Erythroblast (primary cell): ENCODE measurements at regions not wholly inside any gene's neighbourhood (a gene's known extent, or its start where the extent isn't known, plus 50 kb on each side); places are given as distances from the start of the nearest gene placed in this dataset.

Source experiments
- DNase-seq, 2 experiments: peaks; one replicate each; lab custom pipeline; 2025; lab: John Stamatoyannopoulos, UW
- GATA1 ChIP-seq: IDR thresholded peaks from 2 replicates; pipeline ENCODE4 v1.6.1; 2011; ENCODE audit warnings: low read depth, mild to moderate bottlenecking, control low read depth, low read length, moderate library complexity
- POLR2A ChIP-seq: IDR thresholded peaks from 2 replicates; pipeline ENCODE4 v1.6.1; 2011; ENCODE audit warnings: mild to moderate bottlenecking, low read length

- DNase-seq: no peak
- TF ChIP-seq GATA1 (no peak), POLR2A (no peak)
Measured at GRCh38 chr3:147538034-147538433, 128.9 kb downstream of the ZIC1 start.

DNA sequence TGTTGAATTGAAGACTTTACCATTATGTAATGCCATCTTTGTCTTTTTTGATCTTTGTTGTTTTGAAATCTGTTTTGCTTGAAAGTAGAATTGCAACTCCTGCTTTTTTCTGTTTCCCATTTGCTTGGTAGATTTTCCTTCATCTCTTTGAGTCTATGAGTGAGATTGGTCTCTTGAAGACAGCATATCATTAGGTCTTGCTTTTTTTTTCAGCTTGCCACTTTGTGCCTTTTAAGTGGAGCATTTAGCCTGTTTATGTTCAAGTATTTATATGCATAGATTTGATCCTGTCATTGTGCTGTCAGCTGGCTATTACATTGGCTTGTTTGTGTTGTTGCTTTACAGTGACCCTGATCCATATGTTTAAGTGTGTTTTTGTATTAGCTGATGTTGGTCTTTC is 131.8 kb downstream of the ZIC1 start:
- TF ChIP-seq POLR2A (no peak), GATA1 (no peak)
- DNase-seq: no peak

- TF ChIP-seq GATA1 (no peak), POLR2A (no peak)
- no peak for DNase-seq
Measured at GRCh38 chr3:147544290-147544689, 135.1 kb downstream of the ZIC1 start.

DNA sequence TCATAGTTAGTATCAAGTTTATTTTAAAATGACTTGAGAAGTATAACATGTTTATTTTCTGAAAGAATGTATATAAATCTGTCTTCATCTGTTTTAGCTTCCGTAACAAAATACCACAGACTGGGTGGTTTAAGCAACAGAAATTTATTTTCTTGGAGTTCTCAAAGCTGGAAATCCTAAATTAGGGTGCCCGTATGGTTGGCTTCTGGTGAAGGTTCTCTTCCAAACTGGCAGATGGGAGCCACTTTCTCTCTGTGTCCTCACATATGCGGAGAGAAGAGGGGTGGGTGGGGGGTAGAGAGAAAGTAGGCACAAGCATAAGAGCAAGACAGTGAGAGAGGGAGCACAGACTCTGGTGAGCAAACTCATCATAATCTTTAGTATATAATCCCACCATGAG is 142.3 kb downstream of the ZIC1 start:
- no peak for DNase-seq
- TF ChIP-seq GATA1: no peak
- no peak for TF ChIP-seq POLR2A

DNA sequence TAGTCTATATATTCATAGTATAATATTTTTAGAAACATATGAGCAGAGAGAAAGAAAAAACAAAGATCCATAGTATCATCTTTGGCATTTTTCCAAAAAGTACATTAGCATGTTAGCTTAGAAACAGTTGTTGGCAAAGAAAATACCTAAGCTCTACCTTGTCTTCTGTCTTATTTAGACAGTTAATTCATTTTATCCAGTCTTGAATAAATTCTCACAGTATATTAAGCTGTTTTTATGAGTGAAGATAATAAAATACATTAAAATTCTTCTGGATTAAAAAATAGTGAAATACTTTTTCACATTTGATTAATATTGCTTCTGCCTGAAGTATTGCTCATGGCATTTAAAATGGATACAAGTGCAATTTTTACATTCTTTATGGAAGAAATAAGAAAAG is 145.2 kb downstream of the ZIC1 start:
- TF ChIP-seq GATA1: no peak
- TF ChIP-seq POLR2A: no peak

GRCh38 chr3:147572970-147573340 is 163.8 kb downstream of the ZIC1 start:
- DNase-seq: no peak
- TF ChIP-seq GATA1: no peak
- TF ChIP-seq POLR2A: no peak

More for the DNA sequence above, 145.2 kb downstream of the ZIC1 start:
- DNase-seq: no peak

DNA sequence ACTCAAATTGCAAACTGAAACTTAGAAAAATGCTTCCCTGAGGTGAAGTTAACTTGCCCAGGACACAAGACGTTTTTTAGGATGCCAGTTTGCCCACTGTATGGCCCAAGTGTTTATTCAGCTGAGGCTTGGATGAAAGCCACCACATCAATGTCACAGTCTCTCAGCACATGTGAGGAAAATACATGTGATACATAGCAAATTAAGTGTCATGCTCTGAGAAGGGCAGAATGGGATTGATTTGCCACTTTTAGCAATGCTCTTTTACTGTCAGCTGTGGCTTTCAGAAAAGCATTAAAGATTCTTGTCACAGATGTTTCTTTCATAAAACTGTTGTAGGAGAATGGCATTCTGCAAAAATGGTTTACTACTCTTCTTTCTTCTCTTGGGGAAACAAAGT is 165.5 kb downstream of the ZIC1 start:
- DNase-seq: no peak
- no peak for TF ChIP-seq GATA1

- TF ChIP-seq GATA1 (no peak), POLR2A (no peak)
- no peak for DNase-seq
Measured at GRCh38 chr3:147575391-147575790, 166.2 kb downstream of the ZIC1 start.

DNA sequence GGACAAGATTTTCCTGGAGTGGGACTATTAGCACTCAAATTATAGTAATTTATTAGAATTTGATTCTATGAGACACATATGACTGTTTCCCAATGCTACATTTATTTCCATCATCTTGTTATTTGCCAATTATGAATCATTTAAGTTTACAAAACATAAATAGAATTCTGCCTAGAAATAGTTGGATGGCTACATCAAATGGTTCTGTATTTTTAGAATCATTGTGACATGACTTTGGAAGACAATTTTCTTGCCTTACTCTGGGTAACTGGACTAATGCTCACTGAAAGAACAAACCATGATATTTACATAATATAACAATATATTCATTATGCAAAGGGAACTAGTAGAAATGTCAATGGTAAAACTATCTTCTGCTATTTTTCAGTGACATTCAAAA is 173.5 kb downstream of the ZIC1 start:
- no peak for TF ChIP-seq POLR2A
- TF ChIP-seq GATA1: no peak
- DNase-seq: no peak

GRCh38 chr3:147589016-147589415 is 179.9 kb downstream of the ZIC1 start:
- TF ChIP-seq GATA1: no peak
- TF ChIP-seq POLR2A: no peak
- no peak for DNase-seq

DNA sequence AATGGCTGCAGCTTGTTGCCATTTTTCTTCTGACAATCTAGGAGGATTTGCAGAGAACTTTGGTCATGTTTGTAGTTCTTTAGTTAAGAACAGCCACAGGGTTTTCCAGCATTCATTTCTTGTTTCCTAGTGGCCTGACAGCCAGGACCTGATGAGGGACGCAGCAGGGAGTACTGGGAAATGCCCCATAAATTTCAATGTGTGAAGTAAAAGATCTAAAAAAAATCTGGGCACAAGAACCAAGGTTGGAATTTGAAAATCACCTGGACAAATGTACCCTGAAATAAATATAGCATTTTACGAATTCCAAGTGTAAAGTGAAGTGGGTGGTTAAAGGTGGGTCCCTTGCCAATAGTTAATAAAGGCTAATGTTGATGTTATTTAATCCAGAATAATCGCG is 195.0 kb downstream of the ZIC1 start:
- no peak for DNase-seq
- TF ChIP-seq POLR2A (no peak), GATA1 (no peak)

- DNase-seq: no peak
Measured at GRCh38 chr3:147613725-147614124, 204.6 kb downstream of the ZIC1 start.

GRCh38 chr3:147614210-147614609 is 205.0 kb downstream of the ZIC1 start:
- no peak for DNase-seq
- TF ChIP-seq POLR2A (no peak), GATA1 (no peak)

More at GRCh38 chr3:147613725-147614124, 204.6 kb downstream of the ZIC1 start:
- TF ChIP-seq GATA1 (no peak), POLR2A (no peak)

DNA sequence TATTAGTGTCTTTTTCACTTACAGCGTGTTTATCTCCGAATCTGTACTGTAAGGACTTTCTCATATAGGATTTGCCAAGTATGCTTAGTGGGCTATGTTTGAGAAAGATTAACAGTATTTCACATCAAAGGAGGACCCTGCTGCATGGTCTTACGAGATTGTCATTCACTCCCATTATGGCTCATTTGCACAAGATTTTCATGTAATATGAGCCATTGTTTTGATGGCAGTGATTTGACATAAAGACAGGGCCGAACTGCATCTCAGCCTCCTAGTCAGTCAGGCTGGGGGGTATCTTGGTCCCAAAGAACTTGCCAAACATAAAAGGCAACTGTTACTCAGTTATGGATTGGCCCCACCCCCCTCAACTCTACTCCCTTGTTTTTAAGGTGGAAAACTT is 205.9 kb downstream of the ZIC1 start:
- TF ChIP-seq POLR2A (no peak), GATA1 (no peak)
- DNase-seq: no peak

DNA sequence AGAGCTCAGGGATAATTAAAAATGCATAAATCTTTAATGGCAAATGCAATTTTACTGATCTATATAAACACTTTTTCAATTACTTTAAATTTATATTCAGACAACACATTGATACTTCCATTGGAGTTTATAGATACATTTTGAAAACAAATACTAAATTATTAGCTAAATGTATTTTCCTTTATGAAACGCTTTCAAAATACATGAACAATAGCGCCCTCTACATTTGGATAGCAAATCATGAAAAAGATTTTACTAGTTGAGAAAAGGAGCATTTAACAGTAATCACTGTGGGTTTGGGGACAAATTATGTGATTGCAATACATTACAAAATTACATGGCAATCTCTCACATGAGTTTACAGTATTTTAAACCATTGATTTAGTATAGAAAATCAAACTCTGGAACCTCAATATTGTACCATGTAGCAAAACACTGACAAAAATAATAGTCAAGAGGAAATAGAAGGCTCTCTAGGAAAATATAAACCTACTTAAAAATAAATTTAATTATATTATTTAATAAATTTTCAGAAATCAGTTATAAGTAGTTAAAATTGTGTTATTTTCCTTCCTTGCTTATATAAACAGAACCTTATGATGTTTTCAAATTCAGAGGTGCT is 207.9 kb downstream of the ZIC1 start:
- TF ChIP-seq POLR2A (no peak), GATA1 (no peak)
- DNase-seq: peak; percentile 5 to 7
